HepG2 (cell line): ENCODE measurements at regions not wholly inside any gene's neighbourhood (a gene's known extent, or its start where the extent isn't known, plus 50 kb on each side); places are given as distances from the start of the nearest gene placed in this dataset.

Experiments used
- ATAC-seq: fragments of 200-7000 bp; cut with Tn5 transposase; 3 replicates; pipeline ENCODE4 v1.9.1; 2020; ENCODE audit warnings: mild to moderate bottlenecking, moderate library complexity
- BruUV-seq: library from RNA; stranded (reverse); fragments of 400-500 nt; replicated peaks from 2 replicates; lab custom pipeline; 2021; lab: Mats Ljungman, UMichigan
- CTCF ChIA-PET: fragments of 300-600 bp; formaldehyde crosslinking; extraction: SDS; loops from one replicate; lab custom pipeline; 2021; ENCODE audit warnings: low total read pairs, inconsistent platforms, low intra/inter-chr PET ratio; lab: Yijun Ruan, JAX
- POLR2A ChIA-PET: fragments of 350-600 bp; sonication (Branson Sonifier 250); formaldehyde crosslinking; loops from one replicate; lab custom pipeline; 2020; ENCODE audit warnings: antibody characterized with exemption, inconsistent platforms; lab: Yijun Ruan, JAX
- DNase-seq: peaks from one replicate; pipeline ENCODE4 v3.0.0-alpha.2; 2015; ENCODE audit warnings: low spot score
- FAIRE-seq: peaks from 3 replicates; lab custom pipeline; 2011; peaks lifted over from hg19 to GRCh38; lab: Jason Lieb, UNC
- H2AFZ ChIP-seq: one replicate; pipeline ENCODE4 v1.6.1; 2011; ENCODE audit warnings: low read length, inconsistent platforms
- H3K27ac ChIP-seq: fragments of 300-600 bp; 3 replicates; pipeline ENCODE4 v1.8.0; 2011; ENCODE audit warnings: mixed run types, mild to moderate bottlenecking, mixed read lengths, low read length, inconsistent platforms; ENCODE audit not compliant: insufficient read depth; ENCODE audit errors: extremely low read length
- H3K27me3 ChIP-seq, 2 experiments: fragments of 200-600 bp in 1 of 2; 2 replicates in 1 of 2; 3 replicates in 1 of 2; pipeline versions ENCODE4 v1.6.0 to v1.8.0; 2011; ENCODE audit warnings: low read length in 2 of 2, mild to moderate bottlenecking in 2 of 2, moderate library complexity in 2 of 2, inconsistent platforms in 1 of 2; ENCODE audit not compliant: insufficient read depth in 2 of 2, control insufficient read depth in 1 of 2
- H3K36me3 ChIP-seq, 2 experiments: fragments of 200-600 bp in 1 of 2; replicated peaks in 1 of 2; 2 replicates in 1 of 2; 3 replicates in 1 of 2; pipeline versions ENCODE4 v1.5.1 to v1.8.0; 2011; ENCODE audit warnings: low read length in 2 of 2, inconsistent platforms in 1 of 2; ENCODE audit not compliant: insufficient read depth in 2 of 2, control insufficient read depth in 1 of 2
- H3K4me1 ChIP-seq: 2 replicates; pipeline ENCODE4 v1.5.1; 2012; ENCODE audit warnings: low read length, inconsistent platforms; ENCODE audit not compliant: insufficient read depth
- H3K4me2 ChIP-seq: 2 replicates; pipeline ENCODE4 v1.6.0; 2011; ENCODE audit warnings: low read depth, low read length, inconsistent platforms
- H3K4me3 ChIP-seq, 3 experiments: fragments of 200-600 bp in 1 of 3; sonication (generic), shearing (Covaris generic) in 1 of 3; replicated peaks in 1 of 3; 2 replicates each; pipeline ENCODE4 v1.5.1; 2011 to 2016; ENCODE audit warnings: low read length in 3 of 3, inconsistent platforms in 2 of 3, low read depth in 2 of 3, mild to moderate bottlenecking in 2 of 3, control low read depth in 1 of 3, mixed read lengths in 1 of 3; ENCODE audit not compliant: insufficient read depth in 1 of 3
- H3K79me2 ChIP-seq: one replicate; pipeline ENCODE4 v1.6.1; 2011; ENCODE audit warnings: low read length, inconsistent platforms; ENCODE audit not compliant: insufficient read depth
- H3K9ac ChIP-seq: 2 replicates; pipeline ENCODE4 v1.6.0; 2011; ENCODE audit warnings: mild to moderate bottlenecking, low read depth, low read length, inconsistent platforms; ENCODE audit not compliant: insufficient read depth
- H3K9me3 ChIP-seq: 2 replicates; pipeline ENCODE4 v1.5.1; 2012; ENCODE audit warnings: mild to moderate bottlenecking, low read length
- H4K20me1 ChIP-seq: 2 replicates; pipeline ENCODE4 v1.6.0; 2011; ENCODE audit warnings: inconsistent platforms, mild to moderate bottlenecking, low read length, moderate library complexity; ENCODE audit not compliant: insufficient read depth
- HHEX ChIP-seq: IDR thresholded peaks from 2 replicates; pipeline ENCODE4 v1.6.1; 2016; ENCODE audit warnings: control low read depth
- HNRNPK ChIP-seq: fragments of 200-400 bp; formaldehyde crosslinking; IDR thresholded peaks from 2 replicates; pipeline ENCODE4 v1.6.1; 2018; ENCODE audit warnings: low read length, low read depth, moderate library complexity, mild to moderate bottlenecking; ENCODE audit not compliant: poor library complexity, severe bottlenecking
- NCOA1 ChIP-seq: sonication (generic); formaldehyde crosslinking; IDR thresholded peaks from 2 replicates; pipeline ENCODE4 v1.9.0; 2021; ENCODE audit warnings: missing genetic modification reagents
- NFYB ChIP-seq: sonication (generic); formaldehyde crosslinking; IDR thresholded peaks from 2 replicates; pipeline ENCODE4 v1.4.0; 2020; ENCODE audit warnings: missing genetic modification reagents
- PPARG ChIP-seq: conservative IDR thresholded peaks from 2 replicates; pipeline ENCODE4 v1.6.1; 2016; ENCODE audit warnings: missing biosample characterization, missing genetic modification reagents
- SCMH1 ChIP-seq: sonication (generic); formaldehyde crosslinking; IDR thresholded peaks from 2 replicates; pipeline ENCODE4 v1.9.0; 2021; ENCODE audit warnings: missing genetic modification reagents, mild to moderate bottlenecking, borderline replicate concordance
- YY1 ChIP-seq: IDR thresholded peaks from 2 replicates; pipeline ENCODE4 v1.6.1; 2011; ENCODE audit warnings: low read length, low read depth, moderate library complexity, mild to moderate bottlenecking; ENCODE audit not compliant: insufficient read depth, insufficient replicate concordance
- ZMYM2 ChIP-seq: sonication (generic); formaldehyde crosslinking; IDR thresholded peaks from 2 replicates; pipeline ENCODE4 v1.8.0; 2022; ENCODE audit warnings: mild to moderate bottlenecking, missing genetic modification reagents
- ZNF350 ChIP-seq: sonication (generic); formaldehyde crosslinking; IDR thresholded peaks from 2 replicates; pipeline ENCODE4 v1.4.0; 2020; ENCODE audit warnings: mild to moderate bottlenecking, low read depth, missing genetic modification reagents, borderline replicate concordance
- ZNF383 ChIP-seq: sonication (generic); formaldehyde crosslinking; IDR thresholded peaks from 2 replicates; pipeline ENCODE4 v1.4.0; 2020; ENCODE audit warnings: missing genetic modification reagents, mild to moderate bottlenecking, borderline replicate concordance
- ZNF891 ChIP-seq: sonication (generic); formaldehyde crosslinking; IDR thresholded peaks from 2 replicates; pipeline ENCODE4 v1.5.0; 2020; ENCODE audit warnings: mild to moderate bottlenecking, missing genetic modification reagents
- WGBS: methylation state at CpG from one replicate; pipeline ENCODE4 v1.1.6; 2017; ENCODE audit warnings: low lambda C conversion rate; 5-methylcytosine and 5-hydroxymethylcytosine counted together
- in situ Hi-C: cut with HindIII; loops from 2 replicates; pipeline ENCODE4 v1.10.0; 2017; ENCODE audit warnings: low pct_unique_long_range_greater_than_20kb; ENCODE audit not compliant: extremely low pct_ligation_motif_present
- intact Hi-C: fragments of 100-400 bp; cut with micrococcal nuclease; formaldehyde crosslinking; loops from one replicate; pipeline ENCODE4 v1.10.0; 2022; ENCODE audit not compliant: unreplicated experiment
- TF ChIP-seq, protein P1 (sequence below): sonication (generic); IDR thresholded peaks from 2 replicates; pipeline ENCODE4 v1.6.1; 2016; ENCODE audit warnings: low read depth, borderline replicate concordance
- TF ChIP-seq, protein P2 (sequence below): sonication (generic); formaldehyde crosslinking; IDR thresholded peaks from 2 replicates; pipeline ENCODE4 v1.4.0; 2020; ENCODE audit warnings: missing genetic modification reagents
- TF ChIP-seq, protein P3 (sequence below): sonication (generic); formaldehyde crosslinking; IDR thresholded peaks from 2 replicates; pipeline ENCODE4 v1.8.0; 2022; ENCODE audit warnings: mild to moderate bottlenecking, missing genetic modification reagents, borderline replicate concordance

DNA sequence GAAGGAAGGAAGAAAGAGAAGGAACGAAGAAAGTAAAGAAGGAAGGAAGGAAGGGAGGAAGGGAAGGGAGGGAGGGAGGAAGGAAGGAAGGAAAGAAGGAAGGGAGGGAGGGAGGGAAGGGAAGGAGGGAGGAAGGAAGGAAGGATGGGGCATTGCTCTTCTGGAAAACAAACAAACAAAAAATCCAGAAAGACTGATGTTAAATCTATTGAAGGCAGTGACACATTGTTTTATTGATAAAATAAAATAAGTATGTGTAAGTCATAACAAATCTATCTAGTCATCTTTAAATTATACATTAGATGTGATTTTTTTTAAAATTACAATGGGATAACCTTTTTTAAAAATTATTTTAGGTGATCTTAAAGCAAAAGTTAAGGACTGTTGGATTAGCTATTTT is 1245.5 kb downstream of the STIM2 start:
- CTCF ChIA-PET, result no interaction called here
- intact Hi-C loops (no loop called here), in situ Hi-C loops (no loop called here)
- no peaks in the 10 kb centered on the region for H3K36me3 ChIP-seq
- no peak overlapping the region for H3K9ac ChIP-seq
- no peak overlapping the region for H3K4me3 ChIP-seq
- POLR2A ChIA-PET, result no interaction called here
- H3K9me3 ChIP-seq, result peaks cover 16% of the 10 kb centered on the region; the same call in 1 of the 2 replicates
- H2AFZ ChIP-seq, result no peak overlapping the region
- FAIRE-seq, result no peak
- ATAC-seq, result no peak
- no peak overlapping the region for H3K4me2 ChIP-seq
- DNase-seq, result no peak
- no peaks in the 10 kb centered on the region for H3K27me3 ChIP-seq
- no peaks in the 10 kb centered on the region for H4K20me1 ChIP-seq
- H3K79me2 ChIP-seq, result no peaks in the 10 kb centered on the region
- peak; percentile 96 for TF ChIP-seq HNRNPK
- TF ChIP-seq NFYB, result no peak
- H3K27ac ChIP-seq, result peak overlapping the region; percentile 75
- H3K4me1 ChIP-seq, result peaks cover 33% of the 10 kb centered on the region
- BruUV-seq, result no TSS peak
- WGBS, result 56% methylated on average over 1 of the region's 1 CpG

DNA sequence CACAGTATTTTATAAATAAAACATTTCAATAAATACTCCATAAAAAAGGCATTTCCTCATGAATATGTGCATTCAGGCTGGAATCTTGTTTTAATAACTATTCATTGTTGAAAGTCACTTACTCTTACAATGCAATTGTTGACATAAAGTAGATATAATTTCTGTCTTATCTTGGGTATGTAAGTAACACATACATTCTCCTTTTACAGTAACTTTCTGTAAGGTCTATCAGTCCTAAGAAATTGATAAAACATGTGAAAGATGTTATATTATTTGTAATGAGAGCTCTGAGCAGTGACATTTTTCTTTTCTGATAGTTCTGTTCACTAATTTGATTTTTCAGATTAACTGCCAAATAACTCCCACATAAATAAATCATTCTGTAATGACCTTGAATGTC is 1249.2 kb downstream of the STIM2 start:
- CTCF ChIA-PET, result no interaction called here
- DNase-seq, result no peak
- intact Hi-C loops, result no loop called here

More for the DNA sequence above, 1249.2 kb downstream of the STIM2 start:
- no peaks in the 10 kb centered on the region; a peak in 1 of 5 replicates for H3K27me3 ChIP-seq
- no peak overlapping the region for H2AFZ ChIP-seq
- peaks cover 14% of the 10 kb centered on the region; the same call in 1 of the 2 replicates for H3K9me3 ChIP-seq
- H3K27ac ChIP-seq, result no peak overlapping the region
- H3K36me3 ChIP-seq, result no peaks in the 10 kb centered on the region
- no peaks in the 10 kb centered on the region for H3K79me2 ChIP-seq
- TF ChIP-seq ZNF350 (CRISPR knock-in tag) (no peak), SCMH1 (CRISPR knock-in tag) (no peak), YY1 (no peak), ZNF383 (CRISPR knock-in tag) (no peak), HHEX (CRISPR knock-in tag) (no peak), NCOA1 (CRISPR knock-in tag) (no peak), ZNF891 (CRISPR knock-in tag) (no peak), PPARG (CRISPR knock-in tag) (no peak), ZMYM2 (CRISPR knock-in tag) (no peak)
- TF ChIP-seq, protein P1, sequence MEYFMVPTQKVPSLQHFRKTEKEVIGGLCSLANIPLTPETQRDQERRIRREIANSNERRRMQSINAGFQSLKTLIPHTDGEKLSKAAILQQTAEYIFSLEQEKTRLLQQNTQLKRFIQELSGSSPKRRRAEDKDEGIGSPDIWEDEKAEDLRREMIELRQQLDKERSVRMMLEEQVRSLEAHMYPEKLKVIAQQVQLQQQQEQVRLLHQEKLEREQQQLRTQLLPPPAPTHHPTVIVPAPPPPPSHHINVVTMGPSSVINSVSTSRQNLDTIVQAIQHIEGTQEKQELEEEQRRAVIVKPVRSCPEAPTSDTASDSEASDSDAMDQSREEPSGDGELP, result no peak
- TF ChIP-seq, protein P2, sequence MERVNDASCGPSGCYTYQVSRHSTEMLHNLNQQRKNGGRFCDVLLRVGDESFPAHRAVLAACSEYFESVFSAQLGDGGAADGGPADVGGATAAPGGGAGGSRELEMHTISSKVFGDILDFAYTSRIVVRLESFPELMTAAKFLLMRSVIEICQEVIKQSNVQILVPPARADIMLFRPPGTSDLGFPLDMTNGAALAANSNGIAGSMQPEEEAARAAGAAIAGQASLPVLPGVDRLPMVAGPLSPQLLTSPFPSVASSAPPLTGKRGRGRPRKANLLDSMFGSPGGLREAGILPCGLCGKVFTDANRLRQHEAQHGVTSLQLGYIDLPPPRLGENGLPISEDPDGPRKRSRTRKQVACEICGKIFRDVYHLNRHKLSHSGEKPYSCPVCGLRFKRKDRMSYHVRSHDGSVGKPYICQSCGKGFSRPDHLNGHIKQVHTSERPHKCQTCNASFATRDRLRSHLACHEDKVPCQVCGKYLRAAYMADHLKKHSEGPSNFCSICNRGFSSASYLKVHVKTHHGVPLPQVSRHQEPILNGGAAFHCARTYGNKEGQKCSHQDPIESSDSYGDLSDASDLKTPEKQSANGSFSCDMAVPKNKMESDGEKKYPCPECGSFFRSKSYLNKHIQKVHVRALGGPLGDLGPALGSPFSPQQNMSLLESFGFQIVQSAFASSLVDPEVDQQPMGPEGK (CRISPR knock-in tag), result no peak
- TF ChIP-seq, protein P3, sequence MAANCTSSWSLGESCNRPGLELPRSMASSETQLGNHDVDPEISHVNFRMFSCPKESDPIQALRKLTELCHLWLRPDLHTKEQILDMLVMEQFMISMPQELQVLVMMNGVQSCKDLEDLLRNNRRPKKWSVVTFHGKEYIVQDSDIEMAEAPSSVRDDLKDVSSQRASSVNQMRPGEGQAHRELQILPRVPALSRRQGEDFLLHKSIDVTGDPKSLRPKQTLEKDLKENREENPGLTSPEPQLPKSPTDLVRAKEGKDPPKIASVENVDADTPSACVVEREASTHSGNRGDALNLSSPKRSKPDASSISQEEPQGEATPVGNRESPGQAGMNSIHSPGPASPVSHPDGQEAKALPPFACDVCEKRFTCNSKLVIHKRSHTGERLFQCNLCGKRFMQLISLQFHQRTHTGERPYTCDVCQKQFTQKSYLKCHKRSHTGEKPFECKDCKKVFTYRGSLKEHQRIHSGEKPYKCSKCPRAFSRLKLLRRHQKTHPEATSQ (CRISPR knock-in tag), result no peak
- no peak overlapping the region for H3K4me2 ChIP-seq
- H3K4me3 ChIP-seq, result no peak overlapping the region
- no peak for ATAC-seq
- H3K9ac ChIP-seq, result no peak overlapping the region
- FAIRE-seq, result no peak
- POLR2A ChIA-PET, result no interaction called here
- in situ Hi-C loops, result no loop called here
- no TSS peak for BruUV-seq
- peaks cover 25% of the 10 kb centered on the region for H3K4me1 ChIP-seq
- no peaks in the 10 kb centered on the region for H4K20me1 ChIP-seq
